ENCODE measurements at regions not wholly inside any gene's neighbourhood (a gene's known extent, or its start where the extent isn't known, plus 50 kb on each side); places are given as distances from the start of the nearest gene placed in this dataset.

- TF ChIP-seq, protein P1, sequence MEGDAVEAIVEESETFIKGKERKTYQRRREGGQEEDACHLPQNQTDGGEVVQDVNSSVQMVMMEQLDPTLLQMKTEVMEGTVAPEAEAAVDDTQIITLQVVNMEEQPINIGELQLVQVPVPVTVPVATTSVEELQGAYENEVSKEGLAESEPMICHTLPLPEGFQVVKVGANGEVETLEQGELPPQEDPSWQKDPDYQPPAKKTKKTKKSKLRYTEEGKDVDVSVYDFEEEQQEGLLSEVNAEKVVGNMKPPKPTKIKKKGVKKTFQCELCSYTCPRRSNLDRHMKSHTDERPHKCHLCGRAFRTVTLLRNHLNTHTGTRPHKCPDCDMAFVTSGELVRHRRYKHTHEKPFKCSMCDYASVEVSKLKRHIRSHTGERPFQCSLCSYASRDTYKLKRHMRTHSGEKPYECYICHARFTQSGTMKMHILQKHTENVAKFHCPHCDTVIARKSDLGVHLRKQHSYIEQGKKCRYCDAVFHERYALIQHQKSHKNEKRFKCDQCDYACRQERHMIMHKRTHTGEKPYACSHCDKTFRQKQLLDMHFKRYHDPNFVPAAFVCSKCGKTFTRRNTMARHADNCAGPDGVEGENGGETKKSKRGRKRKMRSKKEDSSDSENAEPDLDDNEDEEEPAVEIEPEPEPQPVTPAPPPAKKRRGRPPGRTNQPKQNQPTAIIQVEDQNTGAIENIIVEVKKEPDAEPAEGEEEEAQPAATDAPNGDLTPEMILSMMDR (conservative IDR thresholded peaks at IDR 0.05): no peak
- TF ChIP-seq EZH2 (IDR thresholded peaks at IDR 0.05; ENCODE audit: low read depth): no peak
Measured at GRCh38 chr7:118517275-118517674, 292.8 kb downstream of the ANKRD7 start.
